8988T (cell line): ENCODE measurements at regions not wholly inside any gene's neighbourhood (a gene's known extent, or its start where the extent isn't known, plus 50 kb on each side); places are given as distances from the start of the nearest gene placed in this dataset.
"Not testable (repeated sequence)": the region's sequence is repeated elsewhere in the genome, so short reads cannot be mapped to it uniquely, and the experiment has no call there.

Experiments
- DNase-seq: peaks from one replicate; pipeline ENCODE4 v3.0.0; 2011

DNA sequence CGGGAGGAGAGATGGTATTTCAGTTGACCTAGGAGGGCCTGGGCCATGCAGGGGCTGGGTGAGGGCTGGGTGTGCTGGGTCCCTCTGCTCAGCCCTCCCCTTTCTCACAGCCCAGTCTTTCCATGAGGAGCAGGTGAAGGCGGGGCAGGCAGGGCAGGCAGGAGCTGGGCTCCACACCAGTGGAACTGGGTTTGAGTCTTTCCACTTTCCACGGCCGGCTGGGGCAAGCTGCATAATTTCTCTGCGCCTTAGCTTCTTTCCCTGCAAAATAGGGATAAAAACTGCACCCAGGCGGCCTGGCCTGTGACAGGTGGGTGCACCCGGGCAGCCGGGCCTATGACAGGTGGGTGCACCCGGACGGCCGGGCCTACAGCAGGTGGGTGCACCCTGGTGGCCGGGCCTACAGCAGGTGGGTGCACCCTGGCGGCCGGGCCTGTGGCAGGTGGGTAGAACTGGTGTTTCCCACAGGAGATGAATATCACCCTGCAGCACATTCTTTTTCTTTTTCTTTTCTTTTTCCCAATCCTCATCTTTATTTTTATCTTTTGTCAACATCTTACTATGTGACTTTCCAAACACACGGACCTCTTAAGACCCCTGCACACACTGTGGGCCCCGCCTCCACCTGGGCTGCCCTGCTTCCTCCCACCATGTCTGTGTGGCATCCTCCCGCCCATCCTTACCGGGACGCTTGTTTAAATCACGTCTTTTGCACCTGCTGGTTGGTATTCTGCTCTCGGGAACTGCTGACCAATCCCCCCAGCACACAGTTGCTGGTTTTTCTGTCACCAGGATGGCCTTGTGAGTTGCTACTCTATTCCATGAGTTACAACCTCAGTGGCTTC, 111.3 kb downstream of the NPIPB11 start:
- not testable (repeated sequence) for DNase-seq

DNA sequence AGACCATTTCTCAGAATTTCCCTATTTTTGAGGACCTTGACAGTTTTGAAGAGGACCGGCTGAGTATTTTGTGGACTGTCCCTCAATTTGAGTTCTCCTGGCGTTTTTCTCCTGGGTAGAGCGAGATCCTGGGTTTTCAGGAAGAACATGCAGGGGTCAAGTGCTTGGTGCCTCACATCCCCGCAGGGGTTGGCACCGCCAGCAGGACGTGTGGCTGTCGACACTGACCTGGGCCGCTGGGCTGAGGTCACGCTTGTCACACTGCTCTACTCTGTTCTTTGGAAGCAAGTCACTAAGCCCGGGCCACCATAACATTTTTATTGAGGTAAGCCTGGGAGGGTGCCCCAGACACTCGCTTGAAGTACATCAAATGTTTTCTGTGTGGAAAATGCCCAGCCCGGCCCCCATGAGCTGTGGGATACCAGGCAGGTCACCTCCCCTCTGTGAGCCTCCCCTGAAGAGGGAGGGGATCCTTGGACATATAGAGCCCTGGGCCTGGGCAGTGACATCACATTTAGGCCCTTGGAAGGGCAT, 112.0 kb downstream of the NPIPB11 start:
- DNase-seq, result not testable (repeated sequence)

DNA sequence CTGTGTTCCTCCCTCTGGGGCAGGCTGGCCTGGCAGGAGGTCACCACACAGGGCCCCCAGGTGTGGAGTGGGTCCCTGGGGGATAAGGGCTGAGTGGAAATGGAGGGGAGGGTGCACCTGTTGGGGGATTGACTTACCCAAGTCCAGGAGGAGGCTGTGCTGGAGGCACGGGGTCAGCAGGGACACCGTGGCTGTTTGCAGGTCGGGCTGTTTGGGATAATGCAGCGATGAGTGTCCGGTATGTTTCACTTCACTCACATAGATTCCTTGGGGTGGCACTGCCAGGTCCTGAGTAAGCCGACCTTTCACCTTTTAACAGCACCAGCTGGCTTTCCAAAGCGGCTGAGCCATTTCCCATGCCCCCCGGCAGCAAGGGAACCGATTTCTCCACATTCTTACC, 113.0 kb downstream of the NPIPB11 start:
- DNase-seq, result not testable (repeated sequence)

DNA sequence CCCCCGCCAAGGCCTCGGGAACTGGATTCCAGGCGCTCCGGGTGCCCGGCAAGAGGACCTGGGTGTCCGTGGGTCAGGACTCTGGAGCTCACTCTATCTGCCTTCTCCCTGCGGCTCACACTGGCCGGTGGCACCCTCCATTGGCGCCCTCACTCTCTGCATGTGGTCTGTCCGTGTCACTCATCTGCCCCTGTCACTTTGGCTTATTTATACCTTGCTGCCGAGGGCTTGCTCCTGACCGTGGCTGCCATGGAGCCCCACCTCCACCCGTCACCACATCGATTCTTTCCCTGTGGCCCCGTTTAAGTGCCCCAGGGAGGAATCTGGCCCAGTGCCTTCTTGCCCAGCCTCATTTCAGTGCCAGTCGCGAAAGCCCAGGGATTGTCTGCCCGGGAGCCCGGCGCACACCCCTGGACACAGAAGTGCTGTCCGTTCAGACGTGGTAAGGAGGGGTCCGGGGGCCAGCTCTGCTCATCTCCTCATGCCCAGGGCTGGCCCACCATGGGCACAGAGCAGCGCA, 113.5 kb downstream of the NPIPB11 start:
- DNase-seq, result not testable (repeated sequence)

DNA sequence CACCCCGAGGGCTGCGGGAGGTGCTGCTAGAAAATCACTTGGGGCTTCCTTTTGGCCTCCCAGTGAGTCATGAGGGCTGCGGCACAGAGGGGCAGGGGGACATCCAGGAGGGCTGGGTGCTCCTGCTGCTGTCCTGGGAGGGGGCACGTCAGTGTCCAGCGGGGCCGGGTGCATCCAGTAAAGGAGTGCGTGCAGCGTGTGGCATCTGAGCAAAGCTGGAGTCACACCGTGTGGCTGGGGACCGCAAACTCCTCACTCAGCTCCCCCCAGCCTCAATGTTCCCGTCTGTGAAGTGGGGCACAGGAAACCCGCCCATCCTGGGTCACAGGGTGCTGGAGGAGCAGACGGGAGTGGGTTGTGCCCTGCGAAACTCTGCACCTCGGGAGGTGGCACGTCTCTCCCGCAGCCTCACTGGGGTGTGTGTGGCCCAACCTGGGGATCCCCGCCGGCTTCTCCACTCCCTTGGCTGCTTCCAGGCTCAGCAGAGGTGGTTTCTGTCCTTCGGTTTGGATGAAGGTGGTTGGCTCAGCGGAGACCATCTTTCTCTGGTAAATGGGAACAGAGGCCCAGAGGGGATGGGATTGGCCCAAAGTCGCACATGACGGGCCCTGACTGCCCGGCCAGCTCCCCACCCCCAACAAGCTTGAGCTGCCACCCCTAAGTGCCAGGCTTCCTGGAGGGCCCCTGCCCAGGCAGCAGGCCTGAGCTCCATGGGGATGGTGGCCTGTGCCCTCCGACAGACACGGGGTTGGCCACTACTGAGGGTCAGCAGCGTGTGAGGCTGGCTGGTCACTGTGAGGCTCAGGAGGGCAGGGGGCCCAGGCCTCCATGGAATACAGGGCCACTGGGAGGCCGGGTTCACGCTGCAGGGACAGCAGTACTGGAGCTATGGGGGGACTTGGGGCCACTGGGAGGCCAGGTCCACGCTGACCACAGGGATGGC, 114.9 kb downstream of the NPIPB11 start:
- not testable (repeated sequence) for DNase-seq

DNA sequence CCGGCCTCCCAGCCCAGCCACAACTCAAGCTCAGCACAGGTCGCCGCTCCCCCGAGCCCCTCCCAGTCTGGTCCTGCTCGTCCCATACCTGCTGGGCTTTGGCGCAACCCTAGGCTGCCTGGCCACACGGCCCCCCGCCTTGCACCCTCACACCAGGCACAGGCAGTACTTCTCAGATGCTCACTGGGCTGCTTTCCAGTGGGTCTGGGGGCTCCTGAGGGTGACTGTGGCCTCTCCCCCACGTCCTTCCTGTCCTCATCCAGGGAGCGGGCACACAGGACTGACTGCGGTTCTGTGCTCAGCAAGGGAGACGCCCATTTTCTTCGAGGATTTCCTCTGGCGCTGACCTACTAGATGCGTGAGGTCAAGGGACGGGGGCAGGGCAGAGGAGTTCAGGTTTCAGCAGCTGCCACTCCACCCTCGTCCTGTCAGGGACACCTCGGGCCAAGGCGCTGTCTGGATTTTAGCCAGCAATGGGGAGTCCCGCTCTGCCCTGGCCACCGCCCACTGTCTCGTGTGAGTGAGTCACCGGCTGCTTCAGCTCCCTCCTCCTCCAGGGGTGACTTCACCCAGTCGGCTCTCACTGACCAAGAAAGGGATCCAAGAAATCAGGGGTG, 115.8 kb downstream of the NPIPB11 start:
- peak; percentile 56 for DNase-seq

DNA sequence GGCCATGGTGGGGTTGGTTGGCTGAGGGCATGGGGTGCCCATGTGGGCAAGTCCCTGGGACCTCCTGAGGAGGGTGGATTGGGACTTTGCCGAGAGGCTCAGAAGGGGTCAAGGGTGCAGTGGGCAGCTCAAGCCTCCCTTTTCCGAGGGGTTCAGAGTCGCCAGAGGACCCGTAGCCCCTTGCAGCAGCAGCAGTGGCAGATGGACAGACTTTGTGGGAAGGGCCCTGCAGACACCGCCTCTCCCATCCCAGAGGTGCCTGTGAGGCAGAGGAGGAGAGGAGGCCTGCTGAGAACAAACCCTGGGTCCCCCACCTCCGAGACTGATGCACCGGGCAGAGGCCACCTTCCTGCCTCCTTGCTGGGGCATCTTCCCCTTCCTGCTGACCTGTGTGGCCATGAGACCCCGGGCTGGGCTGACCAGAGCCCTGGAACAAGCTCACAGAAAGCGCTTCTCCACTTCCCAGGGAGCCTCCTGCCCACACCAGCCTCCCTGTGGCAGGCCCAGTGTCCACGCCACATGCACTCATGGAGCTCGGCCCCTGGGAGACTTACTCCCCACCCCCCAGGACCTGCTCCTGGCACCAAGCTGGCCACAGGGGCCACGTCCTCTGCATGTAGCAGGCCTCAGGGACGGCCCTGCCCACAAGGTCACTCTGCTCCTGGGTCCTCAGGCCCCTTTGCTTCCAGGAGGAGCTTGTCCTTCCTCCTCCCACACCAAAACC, 116.8 kb downstream of the NPIPB11 start:
- DNase-seq, result not testable (repeated sequence)

DNA sequence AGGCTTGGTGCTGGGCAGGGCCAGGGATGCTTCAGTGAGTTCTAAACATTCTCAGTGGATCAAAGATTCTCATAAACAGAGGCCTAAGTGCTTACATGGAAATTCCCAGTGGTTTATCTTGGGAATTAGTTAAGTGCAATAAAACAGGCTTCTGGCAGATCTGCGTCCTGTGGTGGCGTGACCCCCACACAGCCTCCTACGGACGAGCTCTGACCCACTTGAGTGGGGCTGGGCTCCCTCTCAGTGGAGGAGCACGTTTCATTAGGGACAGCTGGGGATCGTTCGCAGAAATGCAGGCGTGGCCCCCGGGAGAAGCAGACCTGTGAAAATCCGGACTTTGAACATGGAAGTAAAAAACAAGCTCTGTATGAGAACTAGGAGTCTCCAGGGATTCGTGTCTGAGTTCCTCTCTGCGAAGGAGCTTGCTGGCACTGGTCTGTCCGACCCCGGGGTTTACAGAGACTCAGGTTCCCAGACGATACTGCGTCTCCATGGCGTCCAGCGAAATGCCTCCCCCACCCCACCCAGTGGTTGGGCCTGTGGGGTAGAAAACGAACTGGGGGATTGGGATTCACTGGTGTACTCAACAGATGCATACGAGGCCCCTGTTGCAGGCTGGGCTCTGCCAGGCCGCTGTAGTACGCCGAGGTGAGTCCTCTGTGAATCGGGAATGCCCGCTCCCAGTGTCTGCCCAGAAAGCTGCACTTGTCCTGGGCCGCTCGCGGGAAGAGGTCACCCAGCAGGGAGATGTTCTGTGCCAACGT, 117.6 kb downstream of the NPIPB11 start:
- not testable (repeated sequence) for DNase-seq

DNA sequence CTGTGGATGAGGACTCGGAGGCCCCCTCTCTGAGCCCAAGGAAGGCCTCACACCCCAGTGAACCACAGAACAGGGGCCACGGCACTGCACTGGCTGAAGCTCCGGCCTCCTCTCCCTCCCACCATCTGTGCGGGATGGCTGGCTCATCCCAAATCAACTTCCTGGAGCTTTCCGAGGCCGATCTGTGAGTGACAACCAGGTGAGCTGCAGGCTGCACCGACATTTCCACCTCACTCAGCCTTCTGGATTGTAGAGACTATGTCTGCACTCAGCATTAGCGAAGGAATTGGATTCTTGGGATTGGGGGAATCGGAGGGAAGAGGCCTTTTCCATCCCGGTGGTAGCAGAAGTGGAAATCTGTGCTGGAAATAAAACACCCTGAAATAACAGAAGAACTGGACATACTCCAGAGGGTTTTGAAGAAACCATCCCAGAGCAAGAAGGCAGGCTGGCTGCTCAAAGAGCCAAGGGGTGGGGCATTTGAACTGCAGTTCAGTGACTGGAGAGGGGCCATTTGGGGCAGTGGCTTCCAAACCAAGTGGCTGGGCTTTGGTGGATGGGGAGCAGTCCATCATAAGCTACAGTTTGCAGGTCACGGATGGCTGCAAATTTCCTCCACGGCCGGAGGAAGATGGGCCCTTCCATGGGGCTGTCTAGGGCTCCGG, 118.5 kb downstream of the NPIPB11 start:
- not testable (repeated sequence) for DNase-seq

DNA sequence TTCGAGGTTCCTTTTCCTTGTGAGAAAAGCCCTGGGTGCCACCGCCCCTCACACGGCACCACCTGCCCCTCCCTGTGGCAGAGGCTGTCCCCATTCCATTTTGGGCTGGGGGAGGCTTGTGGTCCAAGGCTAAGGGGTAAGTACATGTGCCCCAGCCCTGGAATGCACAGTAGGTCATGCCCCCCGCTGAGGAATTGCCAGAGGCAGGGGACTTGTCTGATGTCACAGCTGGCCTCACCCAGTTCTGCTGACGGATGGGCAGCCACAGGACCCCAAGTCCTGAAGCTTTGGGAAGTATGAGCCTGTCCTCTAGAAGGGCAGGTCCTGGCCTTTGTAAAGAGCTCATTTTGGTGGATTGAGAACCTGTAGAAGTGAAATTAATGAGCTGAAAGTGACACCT, 119.3 kb downstream of the NPIPB11 start:
- DNase-seq, result not testable (repeated sequence)

DNA sequence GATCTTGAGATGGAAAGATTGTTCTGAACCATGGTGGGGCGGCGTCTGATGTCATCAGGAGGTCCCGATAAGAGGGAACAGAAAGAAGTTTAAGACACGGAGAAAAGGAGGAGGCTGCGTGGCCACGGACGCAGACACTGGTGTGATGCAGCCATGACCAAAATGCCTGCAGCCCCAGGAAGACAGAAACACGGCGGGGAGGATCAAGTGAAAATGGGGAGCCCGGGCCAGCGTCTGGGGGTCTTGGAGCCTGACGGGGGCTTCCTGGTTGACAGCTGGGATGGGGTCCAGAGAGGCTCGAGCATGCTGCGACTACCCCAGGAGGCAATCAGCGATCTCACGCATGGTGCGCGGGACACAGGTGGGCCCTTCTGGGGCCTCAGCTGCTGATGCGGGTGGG, 119.7 kb downstream of the NPIPB11 start:
- not testable (repeated sequence) for DNase-seq

DNA sequence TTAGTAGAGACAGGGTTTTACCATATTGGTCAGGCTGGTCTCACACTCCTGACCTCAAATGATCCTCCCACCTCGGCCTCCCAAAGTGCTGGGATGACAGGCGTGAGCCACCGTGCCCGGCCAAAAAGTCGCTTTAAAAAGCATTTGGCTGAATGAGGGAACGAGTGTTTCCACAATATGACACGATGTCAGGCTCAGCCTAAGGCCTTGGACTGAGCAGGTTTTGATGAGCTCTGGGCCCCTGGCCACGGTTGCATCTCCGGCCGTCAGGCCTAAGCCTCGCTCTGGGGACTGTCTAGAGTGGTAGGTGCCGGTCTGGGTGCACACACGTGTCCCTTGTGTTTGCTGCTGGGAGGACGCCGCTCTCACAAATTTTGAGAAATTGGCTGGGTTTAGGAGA, 120.3 kb downstream of the NPIPB11 start:
- not testable (repeated sequence) for DNase-seq

DNA sequence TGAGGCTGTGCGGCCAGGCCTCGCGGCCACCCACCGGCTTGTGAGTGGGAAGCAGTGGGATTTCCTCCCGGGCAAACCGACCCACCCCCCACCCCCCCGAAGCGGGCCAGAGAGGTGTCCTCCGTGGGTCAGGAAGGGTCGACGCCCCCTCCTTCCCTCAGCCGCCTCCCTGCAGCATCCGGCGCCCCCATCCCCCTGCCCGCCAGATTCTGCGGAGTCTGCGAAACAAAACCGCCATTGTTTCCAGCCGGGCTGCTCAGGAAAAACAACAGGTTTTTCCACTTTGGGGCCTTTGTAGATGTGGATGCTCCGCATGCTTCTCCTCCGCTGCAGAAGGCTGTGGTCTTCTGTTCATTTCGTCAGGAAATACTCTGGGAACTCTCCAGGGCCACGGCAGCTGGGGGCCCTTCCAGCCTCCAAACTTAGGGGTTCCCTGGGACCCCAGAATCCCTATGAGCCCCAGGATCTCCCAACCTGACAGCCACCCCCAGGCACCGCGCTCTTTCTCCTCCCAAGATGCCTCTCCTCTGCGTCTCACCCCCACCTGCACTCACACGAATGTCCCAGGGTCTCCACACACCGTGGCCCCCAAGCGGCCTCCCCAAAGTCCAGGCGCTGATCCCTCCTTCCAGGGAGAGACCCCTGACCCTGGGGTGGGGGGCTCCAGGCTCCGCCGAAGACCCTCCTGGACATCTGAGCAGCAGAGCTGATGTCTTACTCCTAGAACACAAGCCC, 121.2 kb downstream of the NPIPB11 start:
- not testable (repeated sequence) for DNase-seq

DNA sequence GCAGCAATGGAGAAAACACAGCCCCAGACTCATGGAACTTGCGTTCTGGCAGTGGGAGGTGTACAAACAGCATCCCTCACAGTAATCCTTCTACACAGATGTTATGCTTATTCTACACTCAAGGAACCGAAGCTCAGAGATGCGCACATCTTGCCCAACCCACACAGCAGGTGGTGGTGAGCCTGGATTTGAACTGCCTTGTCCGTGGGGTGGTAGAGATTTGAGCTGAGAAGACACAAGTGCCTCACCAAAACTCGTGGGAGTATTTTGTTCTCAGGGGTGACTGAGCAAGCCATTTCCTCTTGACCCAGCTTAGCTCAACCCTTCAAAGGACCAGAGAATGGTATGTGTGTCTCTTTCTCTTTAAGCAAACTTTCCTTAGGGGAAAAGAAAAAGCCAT, 121.8 kb downstream of the NPIPB11 start:
- DNase-seq, result not testable (repeated sequence)

DNA sequence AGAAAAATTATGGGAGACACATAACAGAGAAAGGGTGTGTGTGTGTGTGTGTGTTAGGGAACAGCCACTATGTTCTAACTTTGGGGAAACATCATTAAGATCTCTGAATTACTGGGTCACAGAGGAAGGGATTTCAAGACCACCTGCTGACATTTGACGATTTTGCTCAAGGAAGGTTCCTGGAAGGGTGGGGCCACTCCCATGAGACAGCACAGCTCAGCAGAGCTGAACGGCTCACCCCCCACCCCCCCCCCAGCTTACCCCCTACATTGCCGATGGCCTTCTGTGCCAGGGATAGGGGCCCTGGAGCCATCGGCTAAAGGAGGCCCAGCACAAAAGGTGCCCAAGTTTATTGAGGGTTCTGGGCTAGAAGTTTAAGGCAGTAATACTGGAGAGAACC, 122.4 kb downstream of the NPIPB11 start:
- not testable (repeated sequence) for DNase-seq

DNA sequence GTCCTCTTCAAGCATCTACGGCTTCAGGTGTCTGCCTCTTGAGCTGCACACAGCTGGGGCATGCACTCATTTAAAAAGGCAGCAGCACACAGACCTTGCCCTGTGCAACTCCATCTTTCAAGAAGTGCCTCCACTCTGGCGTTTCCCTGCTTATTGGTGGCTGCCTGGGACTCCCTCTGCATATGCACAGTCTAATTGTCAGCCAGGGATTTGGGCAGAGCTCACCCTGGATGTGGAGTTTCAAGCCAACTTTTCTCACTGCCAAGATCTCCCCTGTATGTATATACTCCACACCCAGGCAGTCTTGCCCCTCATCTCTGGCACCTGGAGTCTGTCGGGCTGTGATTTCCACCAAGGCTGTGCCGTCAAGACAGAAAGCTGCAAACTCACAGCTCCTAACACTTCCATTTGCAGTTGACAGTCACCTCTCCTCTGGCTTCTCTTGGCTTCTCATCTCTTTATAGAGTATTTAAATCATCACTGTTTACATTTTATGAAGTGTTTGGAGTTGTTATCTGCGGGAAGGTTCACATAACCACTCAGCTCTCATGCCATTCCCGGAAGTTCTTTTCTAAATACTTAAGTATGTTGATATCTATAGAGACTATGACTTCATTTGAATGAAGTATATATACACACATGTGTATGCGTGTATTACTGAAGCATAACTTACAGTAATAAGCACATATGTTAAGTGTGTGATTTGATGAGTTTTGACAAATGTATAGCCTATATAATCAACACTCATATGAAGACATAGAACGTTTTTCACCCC, 128.2 kb downstream of the NPIPB11 start:
- not testable (repeated sequence) for DNase-seq

DNA sequence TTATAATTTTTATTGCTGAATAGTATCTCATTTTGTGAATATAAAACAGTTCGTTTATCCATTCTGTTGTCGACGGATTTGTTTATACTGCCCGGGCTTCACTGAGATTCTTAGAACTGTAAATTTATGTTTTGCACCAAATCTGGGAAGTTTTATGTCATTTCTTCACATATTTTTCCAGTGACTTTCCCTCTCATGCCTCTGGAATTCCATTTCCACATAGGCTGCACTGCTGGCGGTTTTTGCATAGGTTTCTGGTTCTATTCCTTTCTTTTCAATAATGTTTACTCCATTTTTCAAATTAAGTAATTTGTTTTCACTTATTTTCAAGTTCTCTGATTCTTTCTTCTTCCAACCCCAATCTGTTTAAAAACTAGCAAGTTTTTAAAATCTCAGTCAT, 130.1 kb downstream of the NPIPB11 start:
- not testable (repeated sequence) for DNase-seq

DNA sequence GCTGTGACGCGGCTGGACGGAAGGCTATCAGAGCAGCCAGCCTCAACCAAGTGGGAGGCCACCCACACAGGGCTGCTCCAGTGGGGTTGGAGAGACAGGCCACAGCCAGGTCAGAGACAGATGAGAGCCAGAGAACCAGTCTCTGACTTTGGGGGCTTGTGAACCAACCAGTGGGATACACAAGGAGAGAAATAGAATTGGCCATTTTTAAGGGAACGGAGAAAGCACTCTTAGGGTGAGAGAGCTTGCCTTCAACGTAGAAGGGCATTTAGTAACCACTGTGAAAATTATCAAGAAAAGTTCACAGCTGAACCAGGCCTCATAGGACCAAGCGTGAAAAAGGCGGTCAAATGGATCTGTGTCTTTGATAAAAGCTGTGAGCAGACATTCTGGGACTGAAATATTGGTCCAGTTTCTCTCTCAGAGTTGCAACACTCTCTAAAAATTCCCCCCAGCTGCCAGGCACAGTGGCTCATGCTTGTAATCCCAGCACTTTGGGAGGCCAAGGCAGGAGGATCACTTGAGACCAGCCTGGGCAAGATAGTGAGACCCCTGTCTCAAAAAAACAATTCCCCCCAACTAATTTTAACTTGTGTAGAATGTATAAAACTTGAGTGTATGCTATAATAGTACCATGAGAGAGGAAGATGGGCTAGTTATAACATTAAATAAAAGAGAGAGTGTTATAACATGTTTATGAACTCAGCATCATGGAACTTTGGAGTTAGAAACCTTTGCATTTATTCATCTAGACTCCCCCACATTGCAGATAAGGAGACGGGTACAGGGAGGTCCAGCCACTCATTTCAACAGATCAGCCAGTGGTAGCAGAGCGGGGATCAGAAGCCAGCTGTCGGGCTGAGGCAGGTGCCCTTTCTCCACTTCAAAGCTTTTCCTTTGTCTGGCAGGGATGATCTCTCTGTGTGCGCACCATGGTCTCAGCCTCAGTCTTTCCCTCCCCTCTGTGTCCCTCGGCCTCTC, 132.2 kb downstream of the NPIPB11 start:
- not testable (repeated sequence) for DNase-seq
